H9 (cell line): ENCODE measurements at regions not wholly inside any gene's neighbourhood (a gene's known extent, or its start where the extent isn't known, plus 50 kb on each side); places are given as distances from the start of the nearest gene placed in this dataset.

Source experiments
- DNase-seq: peaks from one replicate; pipeline ENCODE4 v3.0.0-alpha.2; 2017
- H2AFZ ChIP-seq: one replicate; pipeline ENCODE4 v1.6.1; 2013; ENCODE audit warnings: mild to moderate bottlenecking, low read length, control low read depth, moderate library complexity
- H2AK5ac ChIP-seq: 2 replicates; pipeline ENCODE4 v1.6.1; 2013; ENCODE audit warnings: low read length, control low read depth, mixed read lengths; ENCODE audit not compliant: insufficient read length
- H2BK120ac ChIP-seq: one replicate; pipeline ENCODE4 v1.6.1; 2013; ENCODE audit warnings: low read depth, mild to moderate bottlenecking, low read length, control low read depth, inconsistent platforms; ENCODE audit not compliant: poor library complexity, severe bottlenecking
- H2BK12ac ChIP-seq: 2 replicates; pipeline ENCODE4 v1.6.1; 2013; ENCODE audit warnings: low read length, control low read depth, mixed read lengths, low read depth; ENCODE audit not compliant: insufficient read length
- H2BK15ac ChIP-seq: 2 replicates; pipeline ENCODE4 v1.6.1; 2013; ENCODE audit warnings: low read depth, low read length, control low read depth
- H2BK20ac ChIP-seq: one replicate; pipeline ENCODE4 v1.6.1; 2013; ENCODE audit warnings: low read depth, mild to moderate bottlenecking, low read length, control low read depth, inconsistent platforms; ENCODE audit not compliant: poor library complexity, severe bottlenecking
- H2BK5ac ChIP-seq: 2 replicates; pipeline ENCODE4 v1.6.1; 2013; ENCODE audit warnings: low read length, control low read depth, mixed read lengths; ENCODE audit not compliant: insufficient read length
- H3K14ac ChIP-seq: 2 replicates; pipeline ENCODE4 v1.6.1; 2013; ENCODE audit warnings: low read length, control low read depth; ENCODE audit not compliant: insufficient read depth
- H3K18ac ChIP-seq: 2 replicates; pipeline ENCODE4 v1.6.1; 2013; ENCODE audit warnings: low read depth, mild to moderate bottlenecking, mixed read lengths, low read length, control low read depth; ENCODE audit not compliant: insufficient read length
- H3K23ac ChIP-seq: 2 replicates; pipeline ENCODE4 v1.6.1; 2013; ENCODE audit warnings: low read length, control low read depth, mixed read lengths, low read depth; ENCODE audit not compliant: insufficient read length
- H3K23me2 ChIP-seq: 2 replicates; pipeline ENCODE4 v1.6.1; 2013; ENCODE audit warnings: low read depth, mild to moderate bottlenecking, mixed read lengths, low read length, control low read depth; ENCODE audit not compliant: insufficient read length, poor library complexity, severe bottlenecking
- H3K27ac ChIP-seq: 2 replicates; pipeline ENCODE4 v1.5.1; 2013; ENCODE audit warnings: low read length, control low read depth, mixed read lengths, low read depth; ENCODE audit not compliant: insufficient read length
- H3K27me3 ChIP-seq: 2 replicates; pipeline ENCODE4 v1.6.1; 2013; ENCODE audit warnings: low read length, control low read depth, inconsistent platforms; ENCODE audit not compliant: insufficient read depth
- H3K4ac ChIP-seq: 2 replicates; pipeline ENCODE4 v1.6.1; 2013; ENCODE audit warnings: low read depth, mild to moderate bottlenecking, control low read depth, inconsistent platforms, low read length, moderate library complexity
- H3K4me1 ChIP-seq: 2 replicates; pipeline ENCODE4 v1.6.1; 2013; ENCODE audit warnings: low read length, control low read depth, inconsistent platforms; ENCODE audit not compliant: insufficient read depth
- H3K4me2 ChIP-seq: 2 replicates; pipeline ENCODE4 v1.6.1; 2013; ENCODE audit warnings: low read length, control low read depth, mixed read lengths; ENCODE audit not compliant: insufficient read length, insufficient read depth
- H3K56ac ChIP-seq: 2 replicates; pipeline ENCODE4 v1.6.1; 2013; ENCODE audit warnings: low read depth, mild to moderate bottlenecking, mixed read lengths, low read length, control low read depth; ENCODE audit not compliant: insufficient read length
- H3K79me1 ChIP-seq: 2 replicates; pipeline ENCODE4 v1.6.1; 2013; ENCODE audit warnings: low read depth, mild to moderate bottlenecking, moderate library complexity, low read length, control low read depth, inconsistent platforms; ENCODE audit not compliant: insufficient read depth, poor library complexity, severe bottlenecking
- H3K79me2 ChIP-seq: 2 replicates; pipeline ENCODE4 v1.6.1; 2013; ENCODE audit warnings: low read length, control low read depth, inconsistent platforms; ENCODE audit not compliant: insufficient read depth
- H3K9ac ChIP-seq: 2 replicates; pipeline ENCODE4 v1.6.1; 2013; ENCODE audit warnings: low read length, control low read depth, mixed read lengths; ENCODE audit not compliant: insufficient read length; ENCODE audit errors: extremely low read depth
- H3K9me3 ChIP-seq: one replicate; pipeline ENCODE4 v1.6.1; 2013; ENCODE audit warnings: low read depth, low read length, inconsistent platforms; ENCODE audit not compliant: control insufficient read depth
- H3T11ph ChIP-seq: one replicate; pipeline ENCODE4 v1.6.1; 2013; ENCODE audit warnings: mild to moderate bottlenecking, low read length, control low read depth, inconsistent platforms
- H4K20me1 ChIP-seq: one replicate; pipeline ENCODE4 v1.6.1; 2013; ENCODE audit not compliant: control insufficient read depth, insufficient read length, insufficient read depth
- H4K5ac ChIP-seq: 2 replicates; pipeline ENCODE4 v1.6.1; 2013; ENCODE audit warnings: low read depth, mild to moderate bottlenecking, mixed read lengths, low read length, control low read depth; ENCODE audit not compliant: insufficient read length
- H4K8ac ChIP-seq: replicated peaks from 2 replicates; pipeline ENCODE4 v1.6.1; 2013; ENCODE audit warnings: low read length, control low read depth, mixed read lengths, low read depth; ENCODE audit not compliant: insufficient read length
- H4K91ac ChIP-seq: 2 replicates; pipeline ENCODE4 v1.6.1; 2013; ENCODE audit warnings: low read depth, mild to moderate bottlenecking, moderate library complexity, mixed read lengths, low read length, control low read depth; ENCODE audit not compliant: insufficient read length
- H3K27ac Mint-ChIP-seq, 3 experiments: 2 replicates in 2 of 3; 3 replicates in 1 of 3; pipeline ENCODE4 v1.8.0; 2020 to 2021; ENCODE audit warnings: mixed read lengths in 3 of 3, mild to moderate bottlenecking in 1 of 3, moderate library complexity in 1 of 3
- H3K27me3 Mint-ChIP-seq: 2 replicates; pipeline ENCODE4 v1.8.0; 2021; ENCODE audit warnings: low read depth, mild to moderate bottlenecking, moderate library complexity, mixed read lengths
- H3K36me3 Mint-ChIP-seq, 3 experiments: 2 replicates in 2 of 3; 3 replicates in 1 of 3; pipeline ENCODE4 v1.8.0; 2020 to 2021; ENCODE audit warnings: low read depth in 3 of 3, mixed read lengths in 3 of 3; ENCODE audit not compliant: insufficient read depth in 1 of 3
- H3K4me1 Mint-ChIP-seq, 2 experiments: 2 replicates each; pipeline ENCODE4 v1.8.0; 2020; ENCODE audit warnings: mixed read lengths in 2 of 2
- H3K4me3 Mint-ChIP-seq, 2 experiments: 2 replicates in 1 of 2; 3 replicates in 1 of 2; pipeline ENCODE4 v1.8.0; 2020 to 2021; ENCODE audit warnings: mild to moderate bottlenecking in 2 of 2, mixed read lengths in 2 of 2, moderate library complexity in 1 of 2
- H3K9me3 Mint-ChIP-seq, 2 experiments: 2 replicates in 1 of 2; 3 replicates in 1 of 2; pipeline ENCODE4 v1.8.0; 2020; ENCODE audit warnings: mild to moderate bottlenecking in 2 of 2, mixed read lengths in 2 of 2, moderate library complexity in 1 of 2
- CTCF ChIP-seq: fragments of 200-600 bp; sonication (generic); conservative IDR thresholded peaks from 3 replicates; pipeline ENCODE4 v1.8.0; 2021; ENCODE audit warnings: antibody characterized with exemption, mild to moderate bottlenecking
- WGBS: extraction: QIAGEN DNeasy Blood & Tissue Kit; methylation state at CpG from one replicate; pipeline ENCODE4 v1.1.7; 2013; ENCODE audit warnings: missing lambda C conversion rate, low lambda C conversion rate, mixed read lengths; ENCODE audit not compliant: insufficient read length; ENCODE audit errors: extremely low coverage; 5-methylcytosine and 5-hydroxymethylcytosine counted together

DNA sequence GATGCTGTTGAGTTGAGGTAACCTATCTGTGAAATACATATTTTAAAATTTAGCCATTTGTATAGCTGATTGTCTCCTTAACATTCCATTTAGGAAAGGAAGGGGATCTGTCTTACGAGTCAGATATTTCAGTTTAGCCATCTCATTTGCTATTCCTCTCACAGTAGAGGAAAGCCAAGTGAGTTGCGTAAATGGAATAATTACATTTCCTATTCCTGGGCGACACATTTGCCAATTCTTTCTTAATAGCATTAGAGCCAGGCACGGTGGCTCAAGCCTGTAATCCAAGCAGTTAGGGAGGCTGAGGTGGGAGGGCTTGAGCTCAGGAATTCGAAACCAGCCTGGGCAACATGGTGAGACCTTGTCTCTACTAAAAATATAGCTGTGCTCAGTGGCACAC is 116.3 kb downstream of the TMX1 start:
- Histone ChIP-seq H3K79me1 (no peaks in the 10 kb centered on the region), H3K27me3 (no peaks in the 10 kb centered on the region), H4K20me1 (no peaks in the 10 kb centered on the region), H2AFZ (no peak overlapping the region), H3K79me2 (no peaks in the 10 kb centered on the region), H3K27ac (no peak overlapping the region), H3K4me1 (no peaks in the 10 kb centered on the region), H4K5ac (no peak overlapping the region), H3K9ac (no peak overlapping the region), H3K23ac (no peak overlapping the region), H4K91ac (no peak overlapping the region), H3K9me3 (no peaks in the 10 kb centered on the region), H3K23me2 (no peaks in the 10 kb centered on the region), H2BK20ac (no peak overlapping the region), H3T11ph (no peak overlapping the region), H2BK15ac (no peak overlapping the region), H3K18ac (no peak overlapping the region), H4K8ac (no peak overlapping the region), H2AK5ac (no peak overlapping the region), H2BK5ac (no peak overlapping the region), H3K4ac (no peak overlapping the region), H2BK120ac (no peak overlapping the region), H3K4me2 (no peak overlapping the region), H2BK12ac (no peak overlapping the region), H3K14ac (no peak overlapping the region), H3K56ac (no peak overlapping the region)
- no peak for TF ChIP-seq CTCF
- no CpG with 5 or more reads among the region's 5 CpGs for WGBS
- Mint-ChIP-seq H3K27me3 (no peaks in the 10 kb centered on the region; the same call in 1 of the 2 replicates), H3K27ac (no peak overlapping the region), H3K4me1 (peaks cover 17 to 30% of the 10 kb centered on the region in 2 experiments), H3K4me3 (no peak overlapping the region), H3K9me3 (no peaks in the 10 kb centered on the region), H3K36me3 (no peaks in the 10 kb centered on the region)
- no peak for DNase-seq
